Ascending aorta (tissue), 2 donors: ENCODE measurements at regions not wholly inside any gene's neighbourhood (a gene's known extent, or its start where the extent isn't known, plus 50 kb on each side); places are given as distances from the start of the nearest gene placed in this dataset.

Experiments
- DNase-seq, 2 donors: peaks; one replicate each; pipeline ENCODE4 v3.0.0-alpha.2; 2019; ENCODE audit warnings: low spot score in 2 of 2
- H3K27ac ChIP-seq, 2 donors: fragments of 200-600 bp; sonication (generic); one replicate each; pipeline ENCODE4 v1.5.1; 2016 to 2017; ENCODE audit warnings: mild to moderate bottlenecking in 1 of 2
- H3K27me3 ChIP-seq: fragments of 200-600 bp; sonication (generic); one replicate; pipeline ENCODE4 v1.5.1; 2017
- H3K36me3 ChIP-seq, 2 donors: fragments of 200-600 bp; sonication (generic); one replicate each; pipeline ENCODE4 v1.5.1; 2016
- H3K4me1 ChIP-seq, 2 donors: fragments of 200-600 bp; sonication (generic); one replicate each; pipeline ENCODE4 v1.5.1; 2016 to 2017; ENCODE audit warnings: mild to moderate bottlenecking in 1 of 2
- H3K4me3 ChIP-seq, 2 donors: fragments of 200-600 bp; sonication (generic); one replicate each; pipeline ENCODE4 v1.5.1; 2016 to 2017; ENCODE audit warnings: mild to moderate bottlenecking in 1 of 2
- H3K9me3 ChIP-seq, 2 donors: fragments of 200-600 bp; sonication (generic); one replicate each; pipeline ENCODE4 v1.5.1; 2016
- CTCF ChIP-seq, 3 experiments: fragments of 200-600 bp in 2 of 3; fragments of 450-650 bp in 1 of 3; sonication (generic) in 2 of 3; IDR thresholded peaks; one replicate each; pipeline ENCODE4 v1.5.1; 2016 to 2019; ENCODE audit warnings: antibody characterized with exemption in 3 of 3, mild to moderate bottlenecking in 1 of 3, moderate library complexity in 1 of 3
- intact Hi-C: fragments of 100-400 bp; cut with DNase I; formaldehyde crosslinking; loops from one replicate; pipeline ENCODE4 v1.15.1; 2023

GRCh38 chr15:95921404-95921803 lies 409.1 kb upstream of the NR2F2 start:
- Histone ChIP-seq H3K9me3 (no peaks in the 10 kb centered on the region), H3K27me3 (no peaks in the 10 kb centered on the region), H3K4me1 (no peaks in the 10 kb centered on the region), H3K27ac (no peak overlapping the region), H3K4me3 (no peak overlapping the region), H3K36me3 (no peaks in the 10 kb centered on the region)
- DNase-seq, result no peak
- no peak for TF ChIP-seq CTCF (IDR thresholded peaks at IDR 0.05)
- intact Hi-C loops, result no loop called here

- Histone ChIP-seq H3K4me3 (no peak overlapping the region), H3K9me3 (no peaks in the 10 kb centered on the region), H3K27ac (no peak overlapping the region), H3K36me3 (no peaks in the 10 kb centered on the region), H3K4me1 (no peaks in the 10 kb centered on the region), H3K27me3 (no peaks in the 10 kb centered on the region)
- TF ChIP-seq CTCF (IDR thresholded peaks at IDR 0.05), result no peak
- no peak for DNase-seq
- intact Hi-C loops, result no loop called here
These were observed 408.1 kb upstream of the NR2F2 start for GRCh38 chr15:95922431-95922830.

GRCh38 chr15:95923792-95924191 lies 406.7 kb upstream of the NR2F2 start:
- no peak for DNase-seq
- no peak for TF ChIP-seq CTCF (IDR thresholded peaks at IDR 0.05)
- no peaks in the 10 kb centered on the region for H3K9me3 ChIP-seq
- H3K4me3 ChIP-seq, result no peak overlapping the region
- H3K27ac ChIP-seq, result no peak overlapping the region
- H3K36me3 ChIP-seq, result no peaks in the 10 kb centered on the region
- H3K27me3 ChIP-seq, result no peaks in the 10 kb centered on the region
- intact Hi-C loops, result no loop called here
- no peaks in the 10 kb centered on the region for H3K4me1 ChIP-seq

GRCh38 chr15:95928822-95929221 lies 401.7 kb upstream of the NR2F2 start:
- H3K36me3 ChIP-seq, result no peaks in the 10 kb centered on the region
- H3K9me3 ChIP-seq, result no peaks in the 10 kb centered on the region
- DNase-seq, result no peak
- H3K27ac ChIP-seq, result no peak overlapping the region
- intact Hi-C loops, result no loop called here
- H3K4me1 ChIP-seq, result no peaks in the 10 kb centered on the region
- no peak overlapping the region for H3K4me3 ChIP-seq
- no peak for TF ChIP-seq CTCF (IDR thresholded peaks at IDR 0.05)
- no peaks in the 10 kb centered on the region for H3K27me3 ChIP-seq

GRCh38 chr15:95929232-95929846 lies 401.2 kb upstream of the NR2F2 start:
- H3K36me3 ChIP-seq, result no peaks in the 10 kb centered on the region
- TF ChIP-seq CTCF (IDR thresholded peaks at IDR 0.05), result no peak
- H3K4me1 ChIP-seq, result no peaks in the 10 kb centered on the region
- no peak overlapping the region for H3K4me3 ChIP-seq
- no peak for DNase-seq
- intact Hi-C loops, result no loop called here
- no peaks in the 10 kb centered on the region for H3K9me3 ChIP-seq
- no peaks in the 10 kb centered on the region for H3K27me3 ChIP-seq
- no peak overlapping the region for H3K27ac ChIP-seq
